Femur (tissue), 1 donor: ENCODE measurements at regions not wholly inside any gene's neighbourhood (a gene's known extent, or its start where the extent isn't known, plus 50 kb on each side); places are given as distances from the start of the nearest gene placed in this dataset.
"Not testable (repeated sequence)": the region's sequence is repeated elsewhere in the genome, so short reads cannot be mapped to it uniquely, and the experiment has no call there.

Experiments
- DNase-seq: peaks from one replicate; pipeline ENCODE4 v3.0.0-alpha.2; 2017

GRCh38 chr4:19193274-19193981, 1058.3 kb upstream of the SLIT2 start:
- no peak for DNase-seq

DNA sequence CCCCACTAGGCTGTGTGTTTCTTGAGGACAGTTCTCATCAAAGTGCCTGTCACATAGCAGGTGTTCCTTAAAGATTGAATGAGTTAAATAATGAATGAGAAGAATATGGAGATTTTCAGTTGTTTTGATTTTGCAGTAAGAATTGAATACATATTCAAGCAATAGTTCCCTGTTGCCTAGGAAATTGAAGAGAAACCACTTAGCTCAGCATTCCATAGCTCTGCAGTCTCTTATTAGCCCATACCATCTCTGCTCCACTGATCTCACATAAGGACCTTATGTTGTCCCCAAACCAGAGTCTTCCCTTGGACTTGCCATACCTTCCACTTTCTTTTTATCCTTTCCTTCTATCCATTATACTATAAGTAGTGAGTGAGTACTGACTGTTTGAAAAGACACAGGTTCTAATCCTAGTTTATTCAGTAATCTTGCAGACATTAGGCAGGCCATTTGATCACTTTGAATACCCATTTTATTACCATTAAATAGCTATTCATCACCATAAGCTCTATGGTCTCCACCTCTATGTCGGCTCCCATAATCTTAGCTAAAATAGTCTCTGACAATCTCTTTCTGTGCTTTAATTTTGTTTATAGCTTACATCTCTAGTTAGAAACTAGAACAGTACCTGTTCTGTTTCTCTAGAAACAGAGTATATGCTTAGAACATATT, 1059.6 kb upstream of the SLIT2 start:
- no peak for DNase-seq

DNA sequence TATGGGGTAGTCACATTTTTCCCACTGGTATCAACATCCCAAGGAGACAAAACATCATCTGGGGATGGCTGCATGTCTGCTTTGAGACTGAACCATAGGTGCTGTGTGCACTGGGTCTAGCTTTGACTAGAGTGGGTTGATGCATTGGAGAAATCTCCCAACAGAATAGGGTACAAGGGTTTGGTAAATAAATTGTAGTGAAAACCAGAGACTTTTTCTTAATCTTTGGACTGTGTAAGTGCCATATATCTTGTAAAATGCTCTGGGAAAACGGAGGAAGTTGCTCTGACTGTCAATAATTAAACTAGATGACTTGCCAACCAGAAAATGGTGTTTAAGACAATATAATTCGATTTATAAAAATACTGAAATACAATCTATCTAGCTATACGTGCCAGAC, 1064.0 kb upstream of the SLIT2 start:
- DNase-seq, result no peak

- DNase-seq, result no peak
Observed at GRCh38 chr4:19187096-19187495, 1064.6 kb upstream of the SLIT2 start.

GRCh38 chr4:19181631-19182030, 1070.1 kb upstream of the SLIT2 start:
- DNase-seq, result not testable (repeated sequence)

- no peak for DNase-seq
Observed at GRCh38 chr4:19178835-19179234, 1072.9 kb upstream of the SLIT2 start.

GRCh38 chr4:19177616-19178015, 1074.1 kb upstream of the SLIT2 start:
- no peak for DNase-seq

- DNase-seq, result no peak
Observed at GRCh38 chr4:19171832-19172231, 1079.9 kb upstream of the SLIT2 start.

DNA sequence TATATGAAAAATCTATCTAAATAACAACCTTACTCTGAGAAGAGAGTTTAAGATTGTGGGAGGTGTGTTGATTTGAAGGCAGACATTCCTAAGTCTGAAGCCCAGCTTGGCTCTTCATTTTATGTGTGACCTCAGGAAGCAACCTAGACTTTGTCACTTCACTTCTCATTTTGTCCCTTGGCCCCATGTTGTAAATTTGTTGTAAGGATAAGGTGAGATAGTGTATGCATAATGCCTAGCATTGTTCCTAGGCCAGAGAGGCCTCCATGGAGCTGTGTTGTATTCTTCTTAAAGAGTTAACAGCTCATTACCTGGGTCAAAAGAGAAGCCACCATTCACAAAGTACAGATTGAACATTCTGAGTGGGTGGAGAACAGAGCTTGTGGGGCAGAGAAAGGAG, 1084.4 kb upstream of the SLIT2 start:
- DNase-seq, result no peak

DNA sequence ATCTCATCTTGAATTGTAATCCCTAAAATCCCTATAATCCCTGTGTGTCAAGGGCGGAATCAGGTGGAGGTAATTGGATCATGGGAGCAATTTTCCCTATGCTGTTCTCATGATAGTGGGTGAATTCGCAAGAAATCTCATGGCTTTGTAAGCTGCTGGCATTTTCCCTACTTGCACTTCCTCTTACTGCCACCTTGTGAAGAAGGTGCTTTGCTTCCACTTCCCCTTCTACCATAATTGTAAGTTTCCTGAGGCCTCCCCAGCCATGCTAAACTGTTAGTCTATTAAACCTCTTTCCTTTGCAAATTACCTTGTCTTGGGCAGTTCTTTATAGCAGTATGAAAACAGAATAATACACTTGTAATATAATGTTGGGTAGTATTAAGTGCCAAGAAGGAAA, 1087.4 kb upstream of the SLIT2 start:
- no peak for DNase-seq

DNA sequence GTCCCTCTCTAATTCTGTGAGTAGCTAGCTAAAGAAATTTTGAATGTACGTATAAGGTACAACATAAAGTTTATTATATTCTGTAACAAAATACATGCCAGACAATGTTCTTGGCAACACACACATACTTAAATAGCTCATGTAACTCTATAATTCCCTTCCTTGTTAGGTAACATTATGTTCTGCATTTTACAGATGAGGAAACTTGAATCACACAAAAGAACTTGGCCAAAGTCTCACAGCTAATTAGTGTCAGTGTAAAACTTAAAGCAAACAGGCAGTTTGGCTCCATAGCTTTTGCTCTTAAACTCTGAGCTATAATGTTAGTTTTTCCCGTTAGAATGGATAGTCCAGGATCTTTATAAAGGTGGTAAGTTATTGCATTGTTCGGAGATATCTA, 1091.8 kb upstream of the SLIT2 start:
- no peak for DNase-seq

DNA sequence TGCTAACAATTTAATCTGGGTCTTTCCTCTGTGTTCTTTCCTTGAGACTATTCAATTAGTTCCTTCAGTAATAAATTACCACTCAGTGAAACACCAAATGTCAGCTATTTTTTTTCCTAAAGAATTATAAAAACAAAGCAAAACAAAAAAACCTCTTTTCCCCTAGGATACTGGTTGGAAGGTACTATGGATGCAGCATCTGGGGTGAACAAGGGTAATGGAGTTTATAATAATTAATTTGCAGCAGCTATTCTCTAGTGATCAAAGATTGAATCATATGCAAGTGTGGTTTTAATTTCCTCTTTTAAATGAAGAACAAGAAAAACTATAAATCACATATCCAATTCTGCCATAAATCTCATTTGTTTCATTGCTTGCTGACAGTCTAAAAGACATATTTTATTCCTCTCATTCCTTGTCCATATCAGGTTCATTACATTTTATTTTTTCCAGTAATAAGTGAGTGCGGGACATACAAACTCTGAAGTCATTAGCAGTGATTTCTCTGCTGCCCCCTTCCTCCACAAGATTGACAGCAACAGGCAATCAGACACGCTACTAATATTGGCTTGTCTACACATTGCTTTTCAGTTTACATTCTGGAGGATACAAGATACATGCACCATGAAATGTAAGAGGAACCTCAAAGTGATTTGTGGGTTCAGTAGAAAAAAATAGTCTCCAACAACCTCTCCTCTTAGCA, 1093.4 kb upstream of the SLIT2 start:
- DNase-seq, result no peak

DNA sequence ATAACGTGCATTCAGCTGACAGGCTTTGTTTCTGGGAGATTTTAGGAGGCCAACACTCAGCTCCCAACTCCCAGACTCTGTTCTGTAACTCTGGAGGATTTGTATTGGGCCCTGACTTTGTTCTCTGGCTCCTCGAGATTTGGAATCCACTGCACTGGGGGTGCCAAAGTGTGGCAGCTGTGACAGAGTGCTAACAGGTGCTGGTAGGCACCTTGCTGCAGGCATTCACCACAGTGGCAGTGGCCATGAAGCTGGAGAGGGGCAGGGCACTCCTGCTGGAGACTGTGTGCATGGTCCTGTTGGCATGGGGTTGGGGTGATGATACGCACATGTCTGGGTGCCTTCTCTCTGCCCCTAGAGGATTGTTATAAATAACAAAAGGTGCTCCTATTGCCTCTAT, 1094.9 kb upstream of the SLIT2 start:
- no peak for DNase-seq

DNA sequence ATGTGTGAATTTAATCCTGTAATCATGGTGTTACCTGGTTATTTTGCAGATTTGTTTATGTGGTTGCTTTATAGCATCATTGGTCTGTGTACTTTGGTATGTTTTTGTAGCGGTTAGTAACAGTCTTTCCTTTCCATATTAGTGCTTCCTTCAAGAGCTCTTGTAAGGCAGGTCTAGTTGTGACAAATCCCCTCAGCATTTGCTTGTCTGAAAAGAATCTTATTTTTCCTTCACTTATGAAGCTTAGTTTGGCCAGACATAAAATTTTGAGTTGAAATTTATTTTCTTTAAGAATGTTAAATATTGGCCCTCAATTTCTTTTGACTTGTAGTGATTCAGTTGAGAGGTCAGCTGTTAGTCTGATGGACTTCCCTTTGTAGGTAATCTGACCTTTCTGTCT, 1096.1 kb upstream of the SLIT2 start:
- no peak for DNase-seq

DNA sequence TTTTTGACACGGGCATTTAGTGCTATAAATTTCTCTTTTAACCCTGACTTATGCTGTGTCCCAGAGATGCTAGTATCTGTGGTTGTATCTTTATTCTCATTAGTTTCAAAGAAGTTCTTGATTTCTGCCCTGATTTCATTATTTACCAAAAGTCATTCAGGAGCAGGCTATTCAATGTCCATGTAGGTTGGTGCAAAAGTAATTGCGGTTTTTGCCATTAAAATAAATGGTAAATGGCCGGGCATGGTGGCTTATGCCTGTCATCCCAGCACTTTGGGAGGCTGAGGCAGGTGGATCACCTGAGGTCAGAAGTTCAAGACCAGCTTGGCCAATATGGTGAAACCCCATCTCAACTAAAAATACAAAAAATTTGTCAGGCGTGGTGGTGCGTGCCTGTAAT, 1097.4 kb upstream of the SLIT2 start:
- DNase-seq, result not testable (repeated sequence)

DNA sequence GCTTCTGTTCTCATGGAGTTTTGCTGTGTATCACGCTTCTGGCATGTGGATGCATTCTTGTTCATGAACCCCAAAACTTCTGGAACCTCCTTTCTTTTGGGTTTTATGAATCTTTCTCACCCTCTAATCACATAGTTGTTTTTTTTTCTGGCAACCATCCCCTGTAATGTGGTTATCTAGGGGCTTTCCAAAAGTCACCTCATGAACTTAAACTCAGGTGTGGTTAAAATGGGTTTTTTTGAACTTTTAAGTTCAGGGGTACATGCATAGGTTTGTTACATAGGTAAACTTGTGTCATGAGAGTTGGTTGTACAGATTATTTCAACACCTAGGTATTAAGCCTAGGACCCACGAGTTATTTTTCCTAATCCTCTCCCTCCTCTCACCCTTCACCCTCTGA, 1099.4 kb upstream of the SLIT2 start:
- no peak for DNase-seq

- DNase-seq, result no peak
Observed at GRCh38 chr4:19151684-19152083, 1100.0 kb upstream of the SLIT2 start.

- no peak for DNase-seq
Observed at GRCh38 chr4:19146038-19146437, 1105.7 kb upstream of the SLIT2 start.

- DNase-seq, result no peak
Observed at GRCh38 chr4:19135895-19136633, 1114.5 kb upstream of the LCORL start.

DNA sequence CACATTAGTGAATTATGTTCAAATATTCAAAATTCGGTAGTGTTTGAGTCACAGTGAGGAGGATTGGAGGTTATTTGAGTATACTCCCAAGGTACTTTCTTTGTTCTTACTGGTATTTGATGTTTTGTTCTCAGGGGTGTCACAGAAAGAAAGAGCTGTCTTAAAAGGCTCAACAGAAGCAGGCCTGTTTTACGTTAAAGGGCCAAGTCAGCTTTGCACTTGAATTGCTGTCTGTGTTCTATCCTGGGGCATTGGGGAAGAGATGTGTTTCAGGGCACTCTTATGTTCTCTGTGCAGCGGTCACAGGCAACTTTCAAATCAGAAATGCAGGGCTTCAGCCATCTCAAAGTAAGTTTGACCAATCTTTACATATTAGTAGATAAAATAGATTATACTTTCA, 1113.1 kb upstream of the LCORL start:
- DNase-seq, result no peak

GRCh38 chr4:19133315-19133714, 1111.8 kb upstream of the LCORL start:
- no peak for DNase-seq

DNA sequence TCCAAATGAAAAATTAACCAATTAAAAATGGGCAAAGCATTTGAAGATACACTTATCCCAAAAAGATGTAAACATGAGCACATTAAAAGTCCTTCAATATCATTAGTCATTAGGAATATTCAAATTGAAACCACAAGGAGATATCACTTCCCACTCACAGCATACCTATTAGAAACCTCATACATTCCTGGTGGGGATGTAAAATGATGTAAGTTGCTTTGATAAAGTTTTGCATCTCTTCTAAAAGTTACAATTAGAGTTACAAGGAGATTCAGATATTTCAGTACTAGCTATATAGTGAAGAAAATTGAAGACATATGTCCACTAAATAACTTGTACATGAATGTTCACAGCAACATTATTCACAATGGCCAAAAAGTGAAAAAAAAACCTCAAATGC, 1109.3 kb upstream of the LCORL start:
- no peak for DNase-seq

DNA sequence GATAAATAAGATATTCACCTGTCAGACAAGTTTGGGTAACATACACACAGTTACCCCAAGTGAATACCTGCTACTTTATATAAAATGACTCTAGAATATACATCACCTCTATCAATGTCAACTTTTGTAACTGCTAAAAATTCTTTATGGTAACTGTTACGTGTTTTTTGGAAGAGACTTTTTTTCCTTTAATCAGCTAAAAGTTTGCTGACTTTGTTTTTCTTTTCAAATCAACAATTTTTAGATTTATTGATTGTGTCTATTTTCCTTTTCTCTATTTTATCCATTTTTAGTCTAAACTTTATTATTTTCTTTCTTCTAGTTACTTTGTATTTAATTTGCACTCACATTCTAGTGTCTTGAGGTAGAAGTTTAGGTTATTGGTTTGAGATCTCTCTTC, 1106.6 kb upstream of the LCORL start:
- DNase-seq, result no peak

DNA sequence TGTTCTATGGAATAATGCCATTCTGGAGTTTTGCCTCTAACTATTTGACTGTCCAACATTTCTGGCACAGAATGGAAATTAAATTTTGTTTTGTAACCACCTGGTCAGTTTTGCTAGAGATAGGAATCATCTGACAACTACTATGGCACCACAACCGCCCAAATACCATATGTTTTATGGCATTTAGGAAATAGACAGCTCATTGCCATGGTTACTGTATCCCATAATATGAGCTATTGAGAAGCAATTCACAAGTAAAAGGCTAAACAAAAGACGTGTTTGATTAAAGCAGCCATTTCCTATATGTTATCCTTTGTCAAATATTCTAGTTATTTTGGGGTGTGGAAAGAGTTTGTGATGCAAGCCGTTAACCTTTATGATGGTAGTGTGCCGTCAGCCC, 1105.3 kb upstream of the LCORL start:
- no peak for DNase-seq
